HG03354 (cell line): ENCODE measurements at regions not wholly inside any gene's neighbourhood (a gene's known extent, or its start where the extent isn't known, plus 50 kb on each side); places are given as distances from the start of the nearest gene placed in this dataset.
"Not testable (repeated sequence)": the region's sequence is repeated elsewhere in the genome, so short reads cannot be mapped to it uniquely, and the experiment has no call there.

Source experiments
- ATAC-seq: cut with Tn5 transposase; IDR thresholded peaks from one replicate; pipeline ENCODE4 v1.9.1; 2021; ENCODE audit warnings: mild to moderate bottlenecking; ENCODE audit not compliant: unreplicated experiment, poor library complexity, severe bottlenecking

GRCh38 chr3:124345845-124346244 lies 353.9 kb upstream of the ROPN1 start:
- ATAC-seq: no peak

GRCh38 chr3:124346487-124346886 lies 354.6 kb upstream of the ROPN1 start:
- ATAC-seq: no peak

- no peak for ATAC-seq
These were observed 355.5 kb upstream of the ROPN1 start for GRCh38 chr3:124347418-124347817.

GRCh38 chr3:124348555-124348954 lies 356.6 kb upstream of the ROPN1 start:
- ATAC-seq: not testable (repeated sequence)

GRCh38 chr3:124351430-124352148 lies 359.7 kb upstream of the ROPN1 start:
- no peak for ATAC-seq

GRCh38 chr3:124352149-124352539 lies 360.2 kb upstream of the ROPN1 start:
- ATAC-seq: no peak

- no peak for ATAC-seq
These were observed 361.8 kb upstream of the ROPN1 start for GRCh38 chr3:124353691-124354090.

- no peak for ATAC-seq
These were observed 362.2 kb upstream of the ROPN1 start for GRCh38 chr3:124354150-124354549.

GRCh38 chr3:124358156-124358555 lies 366.2 kb upstream of the ROPN1 start:
- no peak for ATAC-seq

GRCh38 chr3:124360155-124360554 lies 368.2 kb upstream of the ROPN1 start:
- no peak for ATAC-seq

GRCh38 chr3:124360563-124360962 lies 368.6 kb upstream of the ROPN1 start:
- ATAC-seq: no peak

GRCh38 chr3:124361566-124361965 lies 368.7 kb upstream of the UMPS start:
- ATAC-seq: no peak

- no peak for ATAC-seq
These were observed 367.8 kb upstream of the UMPS start for GRCh38 chr3:124362455-124362854.

GRCh38 chr3:124363476-124363875 lies 366.8 kb upstream of the UMPS start:
- ATAC-seq: no peak

- no peak for ATAC-seq
These were observed 365.8 kb upstream of the UMPS start for GRCh38 chr3:124364317-124365020.

GRCh38 chr3:124366655-124367054 lies 363.6 kb upstream of the UMPS start:
- not testable (repeated sequence) for ATAC-seq

- ATAC-seq: no peak
These were observed 357.5 kb upstream of the UMPS start for GRCh38 chr3:124372775-124373174.

- no peak for ATAC-seq
These were observed 356.7 kb upstream of the UMPS start for GRCh38 chr3:124373524-124373923.

GRCh38 chr3:124374583-124374982 lies 355.7 kb upstream of the UMPS start:
- no peak for ATAC-seq

- no peak for ATAC-seq
These were observed 348.5 kb upstream of the UMPS start for GRCh38 chr3:124381575-124382333.

GRCh38 chr3:124383051-124383450 lies 347.2 kb upstream of the UMPS start:
- no peak for ATAC-seq
